ENCODE measurements at regions not wholly inside any gene's neighbourhood (a gene's known extent, or its start where the extent isn't known, plus 50 kb on each side); places are given as distances from the start of the nearest gene placed in this dataset.

DNA sequence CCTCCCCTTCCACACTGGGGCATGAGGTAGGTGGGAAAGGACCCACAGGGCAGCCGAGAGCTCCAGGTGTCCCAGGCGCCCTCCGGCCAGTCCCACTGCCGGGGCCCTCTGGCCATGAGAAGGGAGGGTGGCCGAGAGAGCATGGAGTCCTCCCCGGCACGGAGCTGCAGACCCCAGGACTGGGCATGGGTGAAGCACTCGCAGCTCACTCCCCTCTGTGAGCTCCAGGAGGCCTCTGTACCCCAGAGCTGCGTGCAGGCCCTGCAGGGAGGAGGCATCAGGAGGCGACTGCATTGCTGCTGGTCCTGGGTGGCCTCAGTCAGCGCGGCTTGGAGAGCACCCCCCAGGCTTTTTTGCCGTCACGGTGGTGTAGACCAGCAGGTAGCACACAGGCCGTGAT lies 80.1 kb upstream of the TTC34 start:
- WGBS, 3 donors: 61 to 77% (median 68%) methylated on average over 13 to 15 of the region's 15 CpGs
- Histone ChIP-seq H3K4me3 (no peak overlapping the region), H3K4me1 (no peaks in the 10 kb centered on the region), H3K36me3 (ENCODE audit: insufficient read depth in 1 of 2, low read depth in 1 of 2) (no peaks in the 10 kb centered on the region), H3K9me3 (no peaks in the 10 kb centered on the region), H3K27me3 (ENCODE audit: insufficient read depth in 3 of 3, low read length in 2 of 3) (peaks cover 0 to 54% (median 16%) of the 10 kb centered on the region in 3 donors), H3K27ac (no peak overlapping the region)
- intact Hi-C loops (cut with DNase I): no loop called here
- ATAC-seq: no peak
- TF ChIP-seq, protein P1, sequence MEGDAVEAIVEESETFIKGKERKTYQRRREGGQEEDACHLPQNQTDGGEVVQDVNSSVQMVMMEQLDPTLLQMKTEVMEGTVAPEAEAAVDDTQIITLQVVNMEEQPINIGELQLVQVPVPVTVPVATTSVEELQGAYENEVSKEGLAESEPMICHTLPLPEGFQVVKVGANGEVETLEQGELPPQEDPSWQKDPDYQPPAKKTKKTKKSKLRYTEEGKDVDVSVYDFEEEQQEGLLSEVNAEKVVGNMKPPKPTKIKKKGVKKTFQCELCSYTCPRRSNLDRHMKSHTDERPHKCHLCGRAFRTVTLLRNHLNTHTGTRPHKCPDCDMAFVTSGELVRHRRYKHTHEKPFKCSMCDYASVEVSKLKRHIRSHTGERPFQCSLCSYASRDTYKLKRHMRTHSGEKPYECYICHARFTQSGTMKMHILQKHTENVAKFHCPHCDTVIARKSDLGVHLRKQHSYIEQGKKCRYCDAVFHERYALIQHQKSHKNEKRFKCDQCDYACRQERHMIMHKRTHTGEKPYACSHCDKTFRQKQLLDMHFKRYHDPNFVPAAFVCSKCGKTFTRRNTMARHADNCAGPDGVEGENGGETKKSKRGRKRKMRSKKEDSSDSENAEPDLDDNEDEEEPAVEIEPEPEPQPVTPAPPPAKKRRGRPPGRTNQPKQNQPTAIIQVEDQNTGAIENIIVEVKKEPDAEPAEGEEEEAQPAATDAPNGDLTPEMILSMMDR (IDR thresholded peaks at IDR 0.05): no peak
- DNase-seq: no peak

DNA sequence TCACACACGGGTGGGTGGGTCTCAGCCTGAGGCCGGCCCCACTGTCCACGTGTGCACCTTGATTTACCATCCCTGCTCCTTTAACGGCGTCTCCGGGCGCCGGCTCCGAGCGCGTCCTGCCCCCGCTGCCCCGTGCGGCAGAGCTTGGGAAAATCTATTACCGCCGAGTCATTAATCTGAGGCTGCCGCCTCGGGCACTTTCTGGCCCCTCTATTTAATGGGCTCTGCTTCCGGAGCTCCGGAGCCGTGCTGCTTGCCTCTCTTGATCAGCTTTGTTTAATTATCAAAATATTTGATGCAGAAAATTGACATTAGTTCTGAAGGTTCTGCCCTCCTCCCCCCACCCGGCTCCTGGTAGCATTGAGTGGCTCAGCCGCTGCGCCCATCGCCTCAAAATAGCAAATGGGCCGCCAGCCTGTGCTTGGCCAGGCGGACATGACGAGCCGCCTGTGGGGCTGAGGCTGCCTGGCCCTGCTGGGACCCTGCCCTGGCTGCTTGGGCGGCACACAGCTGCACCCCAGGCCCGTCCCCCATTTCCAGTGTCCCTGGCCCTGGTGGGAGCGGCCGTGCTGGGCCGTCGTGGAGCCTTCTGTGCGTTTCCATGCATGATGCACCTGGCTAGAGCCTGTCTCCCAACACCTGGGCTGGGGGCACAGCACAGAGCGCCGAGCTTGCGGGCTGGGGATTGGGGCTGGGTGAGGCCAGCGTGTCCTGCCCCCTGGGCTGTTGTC lies 81.6 kb upstream of the TTC34 start:
- peaks cover 0 to 51% (median 15%) of the 10 kb centered on the region in 3 donors for H3K27me3 ChIP-seq (ENCODE audit: insufficient read depth in 3 of 3, low read length in 2 of 3)
- H3K9me3 ChIP-seq: no peaks in the 10 kb centered on the region
- H3K27ac ChIP-seq: no peak overlapping the region
- H3K36me3 ChIP-seq (ENCODE audit: insufficient read depth in 1 of 2, low read depth in 1 of 2): no peaks in the 10 kb centered on the region
- intact Hi-C loops (cut with DNase I): no loop called here
- DNase-seq (no peak), ATAC-seq (no peak)
- WGBS, 3 donors: 50 to 59% (median 51%) methylated on average over 39 to 40 of the region's 40 CpGs
- no peaks in the 10 kb centered on the region for H3K4me1 ChIP-seq
- H3K4me3 ChIP-seq: no peak overlapping the region
- TF ChIP-seq, protein P1 (IDR thresholded peaks at IDR 0.05): no peak

DNA sequence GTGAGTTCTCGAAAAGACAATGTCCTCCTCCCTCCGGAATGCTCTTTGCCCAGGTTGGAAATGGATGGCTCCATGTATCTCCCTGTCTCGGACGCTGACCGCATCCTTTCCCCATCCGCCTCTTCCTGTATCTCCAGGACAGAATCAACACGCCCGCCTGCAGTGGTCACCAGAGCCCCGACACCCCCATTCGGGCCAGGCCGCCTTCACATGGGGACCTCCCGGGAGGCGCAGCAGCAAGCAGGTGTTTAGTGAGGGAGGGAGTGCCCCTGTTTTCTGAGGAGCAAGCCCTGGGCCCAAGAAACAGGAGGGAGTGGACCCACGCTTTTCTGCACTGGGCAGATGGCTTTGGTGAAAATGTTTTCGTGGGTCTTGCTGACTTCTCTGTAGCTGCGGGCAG lies 83.5 kb upstream of the TTC34 start:
- Histone ChIP-seq H3K27ac (no peak overlapping the region), H3K9me3 (no peaks in the 10 kb centered on the region), H3K4me1 (no peaks in the 10 kb centered on the region), H3K4me3 (no peak overlapping the region), H3K36me3 (ENCODE audit: insufficient read depth in 1 of 2, low read depth in 1 of 2) (no peaks in the 10 kb centered on the region), H3K27me3 (ENCODE audit: insufficient read depth in 3 of 3, low read length in 2 of 3) (peaks cover 0 to 52% (median 19%) of the 10 kb centered on the region in 3 donors)
- DNase-seq (no peak), ATAC-seq (no peak)
- TF ChIP-seq, protein P1 (IDR thresholded peaks at IDR 0.05): no peak
- 85 to 89% (median 88%) methylated on average over 16 of the region's 16 CpGs for WGBS, 3 donors
- intact Hi-C loops (cut with DNase I): no loop called here

DNA sequence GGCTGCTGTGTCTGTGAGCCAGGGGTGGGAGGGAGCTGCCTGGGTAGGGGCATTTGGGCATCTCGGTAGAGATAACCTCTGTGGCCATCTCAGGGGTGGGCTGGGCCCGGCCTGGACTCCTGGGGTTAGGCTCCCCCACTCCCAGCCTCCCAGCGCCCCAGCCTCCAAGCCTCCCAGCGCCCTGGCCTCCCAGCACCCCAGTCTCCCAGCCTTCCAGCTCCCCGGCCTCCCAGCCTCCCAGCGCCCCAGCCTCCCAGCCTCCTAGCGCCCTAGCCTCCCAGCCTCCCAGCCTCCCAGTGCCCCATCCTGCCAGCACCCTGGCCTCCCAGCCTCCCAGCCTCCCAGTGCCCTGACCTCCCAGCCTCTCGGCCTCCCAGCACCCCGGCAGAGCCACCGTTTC lies 85.1 kb upstream of the TTC34 start:
- 83 to 87% (median 85%) methylated on average over 9 to 10 of the region's 10 CpGs for WGBS, 3 donors
- Histone ChIP-seq H3K27me3 (ENCODE audit: insufficient read depth in 3 of 3, low read length in 2 of 3) (peaks cover 0 to 54% (median 19%) of the 10 kb centered on the region in 3 donors), H3K9me3 (no peaks in the 10 kb centered on the region), H3K36me3 (ENCODE audit: insufficient read depth in 1 of 2, low read depth in 1 of 2) (no peaks in the 10 kb centered on the region), H3K27ac (no peak overlapping the region), H3K4me3 (no peak overlapping the region), H3K4me1 (no peaks in the 10 kb centered on the region)
- intact Hi-C loops (cut with DNase I): no loop called here
- DNase-seq: no peak
- ATAC-seq: no peak
- TF ChIP-seq, protein P1 (IDR thresholded peaks at IDR 0.05): no peak
